Smooth muscle cell (in vitro differentiated cells): ENCODE measurements at regions not wholly inside any gene's neighbourhood (a gene's known extent, or its start where the extent isn't known, plus 50 kb on each side); places are given as distances from the start of the nearest gene placed in this dataset.

Experiments used
- DNase-seq: peaks from one replicate; lab custom pipeline; 2025; ENCODE audit not compliant: unreplicated experiment; lab: John Stamatoyannopoulos, UW
- H2AFZ ChIP-seq: fragments of 200-600 bp; sonication (generic); 2 replicates; pipeline ENCODE4 v1.6.0; 2016; ENCODE audit warnings: antibody characterized with exemption, low read depth, mild to moderate bottlenecking
- H3F3A ChIP-seq: fragments of 200-600 bp; sonication (generic); 2 replicates; pipeline ENCODE4 v1.6.0; 2017; ENCODE audit warnings: antibody characterized with exemption, low read depth
- H3K27ac ChIP-seq: fragments of 200-600 bp; sonication (generic); 2 replicates; pipeline ENCODE4 v1.5.1; 2016; ENCODE audit warnings: low read depth, mild to moderate bottlenecking
- H3K27me3 ChIP-seq: fragments of 200-600 bp; sonication (generic); 2 replicates; pipeline ENCODE4 v1.6.1; 2016; ENCODE audit warnings: low read depth, mild to moderate bottlenecking
- H3K36me3 ChIP-seq: fragments of 200-600 bp; sonication (generic); 2 replicates; pipeline ENCODE4 v1.5.1; 2016; ENCODE audit warnings: low read depth
- H3K4me1 ChIP-seq: fragments of 200-600 bp; sonication (generic); 2 replicates; pipeline ENCODE4 v1.5.1; 2016; ENCODE audit warnings: low read depth
- H3K4me2 ChIP-seq: fragments of 200-600 bp; sonication (generic); 2 replicates; pipeline ENCODE4 v1.6.0; 2016; ENCODE audit warnings: mild to moderate bottlenecking
- H3K4me3 ChIP-seq: fragments of 200-600 bp; sonication (generic); 2 replicates; pipeline ENCODE4 v1.5.1; 2016; ENCODE audit warnings: mild to moderate bottlenecking
- H3K79me2 ChIP-seq: fragments of 200-600 bp; sonication (generic); 2 replicates; pipeline ENCODE4 v1.6.0; 2016; ENCODE audit warnings: low read depth, mild to moderate bottlenecking
- H3K9ac ChIP-seq: fragments of 200-600 bp; sonication (generic); 2 replicates; pipeline ENCODE4 v1.6.0; 2016; ENCODE audit warnings: low read depth
- H3K9me3 ChIP-seq: fragments of 200-600 bp; sonication (generic); replicated peaks from 2 replicates; pipeline ENCODE4 v1.5.1; 2016; ENCODE audit warnings: low read depth
- H4K20me1 ChIP-seq: fragments of 200-600 bp; sonication (generic); 2 replicates; pipeline ENCODE4 v1.6.0; 2016; ENCODE audit warnings: low read depth
- WGBS: methylation state at CpG from one replicate; pipeline ENCODE4 v1.1.7; 2016; ENCODE audit warnings: low lambda C conversion rate; 5-methylcytosine and 5-hydroxymethylcytosine counted together
- TF ChIP-seq, protein P1 (sequence below): fragments of 200-600 bp; sonication (generic); IDR thresholded peaks from 2 replicates; pipeline ENCODE4 v1.5.1; 2017; ENCODE audit warnings: borderline replicate concordance, mild to moderate bottlenecking, antibody characterized with exemption; ENCODE audit not compliant: insufficient read depth, poor library complexity, severe bottlenecking

- Histone ChIP-seq H3K27ac (no peak overlapping the region), H3K9ac (no peak overlapping the region), H4K20me1 (no peaks in the 10 kb centered on the region), H3K4me2 (no peak overlapping the region), H3K79me2 (no peaks in the 10 kb centered on the region), H3K4me1 (no peaks in the 10 kb centered on the region), H3F3A (no peaks in the 10 kb centered on the region), H3K4me3 (no peak overlapping the region), H2AFZ (no peak overlapping the region), H3K9me3 (no peaks in the 10 kb centered on the region), H3K36me3 (no peaks in the 10 kb centered on the region), H3K27me3 (no peaks in the 10 kb centered on the region)
- 94% methylated on average over 2 of the region's 2 CpGs for WGBS
- TF ChIP-seq, protein P1, sequence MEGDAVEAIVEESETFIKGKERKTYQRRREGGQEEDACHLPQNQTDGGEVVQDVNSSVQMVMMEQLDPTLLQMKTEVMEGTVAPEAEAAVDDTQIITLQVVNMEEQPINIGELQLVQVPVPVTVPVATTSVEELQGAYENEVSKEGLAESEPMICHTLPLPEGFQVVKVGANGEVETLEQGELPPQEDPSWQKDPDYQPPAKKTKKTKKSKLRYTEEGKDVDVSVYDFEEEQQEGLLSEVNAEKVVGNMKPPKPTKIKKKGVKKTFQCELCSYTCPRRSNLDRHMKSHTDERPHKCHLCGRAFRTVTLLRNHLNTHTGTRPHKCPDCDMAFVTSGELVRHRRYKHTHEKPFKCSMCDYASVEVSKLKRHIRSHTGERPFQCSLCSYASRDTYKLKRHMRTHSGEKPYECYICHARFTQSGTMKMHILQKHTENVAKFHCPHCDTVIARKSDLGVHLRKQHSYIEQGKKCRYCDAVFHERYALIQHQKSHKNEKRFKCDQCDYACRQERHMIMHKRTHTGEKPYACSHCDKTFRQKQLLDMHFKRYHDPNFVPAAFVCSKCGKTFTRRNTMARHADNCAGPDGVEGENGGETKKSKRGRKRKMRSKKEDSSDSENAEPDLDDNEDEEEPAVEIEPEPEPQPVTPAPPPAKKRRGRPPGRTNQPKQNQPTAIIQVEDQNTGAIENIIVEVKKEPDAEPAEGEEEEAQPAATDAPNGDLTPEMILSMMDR: no peak
- no peak for DNase-seq
Measured at GRCh38 chr12:86659985-86660384, 403.8 kb upstream of the MGAT4C start.

DNA sequence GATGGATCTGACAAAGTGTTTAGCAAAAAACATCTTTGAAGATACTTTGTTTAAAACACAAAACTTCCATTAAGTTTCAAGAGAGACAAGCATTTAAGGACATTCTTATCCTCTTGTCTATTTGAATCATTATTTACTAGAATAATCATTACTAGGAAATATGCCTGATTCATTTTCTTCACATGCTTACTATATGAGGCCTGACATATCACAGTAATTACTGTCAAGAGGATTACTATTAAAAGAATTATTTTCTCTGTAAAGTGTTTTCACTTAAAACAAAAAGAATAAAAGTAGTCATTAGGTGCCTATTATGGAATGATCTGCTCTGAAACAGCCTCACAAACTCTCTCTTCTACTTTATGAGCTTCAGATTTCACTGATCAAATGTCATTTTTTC lies 402.1 kb upstream of the MGAT4C start:
- Histone ChIP-seq H4K20me1 (no peaks in the 10 kb centered on the region), H3K27me3 (no peaks in the 10 kb centered on the region), H3K4me1 (no peaks in the 10 kb centered on the region), H3F3A (no peaks in the 10 kb centered on the region), H3K9me3 (no peaks in the 10 kb centered on the region), H3K4me2 (no peak overlapping the region), H3K36me3 (no peaks in the 10 kb centered on the region), H3K79me2 (no peaks in the 10 kb centered on the region), H3K27ac (no peak overlapping the region), H3K9ac (no peak overlapping the region), H3K4me3 (no peak overlapping the region), H2AFZ (no peak overlapping the region)
- no peak for DNase-seq
- TF ChIP-seq, protein P1: no peak

DNA sequence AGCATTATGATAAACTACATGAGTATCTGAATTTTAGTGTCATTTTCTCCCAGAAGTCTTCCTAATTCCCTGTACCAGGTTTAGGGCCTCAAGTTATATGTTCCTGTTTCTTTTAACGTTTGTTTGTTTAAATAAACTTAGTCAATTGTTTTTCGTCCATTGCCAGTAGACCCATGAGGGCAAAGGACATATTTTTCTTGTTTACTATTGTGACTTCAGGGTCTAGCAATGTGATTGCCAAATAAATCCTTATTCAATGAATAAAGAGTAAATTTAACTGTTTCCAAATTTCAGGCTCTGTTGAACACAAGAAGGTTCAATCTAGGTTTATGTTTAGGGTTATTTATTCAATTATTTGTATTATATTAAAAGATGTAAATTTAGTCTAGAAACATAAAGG lies 391.6 kb upstream of the MGAT4C start:
- no peak overlapping the region for H3K9ac ChIP-seq
- 85% methylated on average over 2 of the region's 2 CpGs for WGBS
- no peak overlapping the region for H3K4me3 ChIP-seq
- DNase-seq: no peak
- H3K36me3 ChIP-seq: no peaks in the 10 kb centered on the region
- H3K4me1 ChIP-seq: no peaks in the 10 kb centered on the region
- H2AFZ ChIP-seq: no peak overlapping the region
- H3K4me2 ChIP-seq: no peak overlapping the region
- no peaks in the 10 kb centered on the region for H3K79me2 ChIP-seq
- H3F3A ChIP-seq: no peaks in the 10 kb centered on the region
- no peaks in the 10 kb centered on the region for H3K27me3 ChIP-seq
- no peak overlapping the region for H3K27ac ChIP-seq
- no peaks in the 10 kb centered on the region for H4K20me1 ChIP-seq
- no peaks in the 10 kb centered on the region for H3K9me3 ChIP-seq
- TF ChIP-seq, protein P1: no peak

GRCh38 chr12:86634456-86635410 lies 378.5 kb upstream of the MGAT4C start:
- no peak overlapping the region for H2AFZ ChIP-seq
- TF ChIP-seq, protein P1: no peak
- no peak overlapping the region for H3K4me3 ChIP-seq
- no peak overlapping the region for H3K4me2 ChIP-seq
- no peak for DNase-seq
- H3K27me3 ChIP-seq: no peaks in the 10 kb centered on the region
- WGBS: 88% methylated on average over 4 of the region's 4 CpGs
- no peaks in the 10 kb centered on the region for H3F3A ChIP-seq
- H3K9me3 ChIP-seq: no peaks in the 10 kb centered on the region
- H3K79me2 ChIP-seq: no peaks in the 10 kb centered on the region
- no peak overlapping the region for H3K9ac ChIP-seq
- H4K20me1 ChIP-seq: no peaks in the 10 kb centered on the region
- no peaks in the 10 kb centered on the region for H3K36me3 ChIP-seq
- no peak overlapping the region for H3K27ac ChIP-seq
- no peaks in the 10 kb centered on the region for H3K4me1 ChIP-seq
